ENCODE measurements at regions not wholly inside any gene's neighbourhood (a gene's known extent, or its start where the extent isn't known, plus 50 kb on each side); places are given as distances from the start of the nearest gene placed in this dataset.

DNA sequence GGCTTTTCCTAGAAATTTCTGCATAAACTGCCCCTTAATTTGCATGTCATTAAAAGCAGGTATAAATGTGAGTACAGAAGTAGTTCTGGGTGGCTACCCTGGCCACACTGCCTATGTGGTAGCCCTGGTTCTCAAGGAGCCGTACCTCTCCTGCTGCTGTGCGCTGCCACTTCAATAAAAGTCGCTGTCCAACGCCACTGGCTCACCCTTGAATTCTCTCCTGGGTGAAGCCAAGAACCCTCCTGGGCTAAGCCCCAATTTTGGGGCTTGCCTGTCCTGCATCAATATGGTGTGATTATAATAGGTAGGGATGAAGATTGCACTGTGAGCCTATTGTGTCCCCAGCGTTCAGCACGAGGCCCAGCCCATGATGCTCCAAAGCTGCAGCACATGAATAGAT is 65.6 kb upstream of the C1orf174 start:
- TF ChIP-seq, protein P1, sequence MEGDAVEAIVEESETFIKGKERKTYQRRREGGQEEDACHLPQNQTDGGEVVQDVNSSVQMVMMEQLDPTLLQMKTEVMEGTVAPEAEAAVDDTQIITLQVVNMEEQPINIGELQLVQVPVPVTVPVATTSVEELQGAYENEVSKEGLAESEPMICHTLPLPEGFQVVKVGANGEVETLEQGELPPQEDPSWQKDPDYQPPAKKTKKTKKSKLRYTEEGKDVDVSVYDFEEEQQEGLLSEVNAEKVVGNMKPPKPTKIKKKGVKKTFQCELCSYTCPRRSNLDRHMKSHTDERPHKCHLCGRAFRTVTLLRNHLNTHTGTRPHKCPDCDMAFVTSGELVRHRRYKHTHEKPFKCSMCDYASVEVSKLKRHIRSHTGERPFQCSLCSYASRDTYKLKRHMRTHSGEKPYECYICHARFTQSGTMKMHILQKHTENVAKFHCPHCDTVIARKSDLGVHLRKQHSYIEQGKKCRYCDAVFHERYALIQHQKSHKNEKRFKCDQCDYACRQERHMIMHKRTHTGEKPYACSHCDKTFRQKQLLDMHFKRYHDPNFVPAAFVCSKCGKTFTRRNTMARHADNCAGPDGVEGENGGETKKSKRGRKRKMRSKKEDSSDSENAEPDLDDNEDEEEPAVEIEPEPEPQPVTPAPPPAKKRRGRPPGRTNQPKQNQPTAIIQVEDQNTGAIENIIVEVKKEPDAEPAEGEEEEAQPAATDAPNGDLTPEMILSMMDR (IDR thresholded peaks at IDR 0.05; ENCODE audit: insufficient read depth, low read length, severe bottlenecking): no peak
- H3K27me3 ChIP-seq (ENCODE audit: control insufficient read depth, insufficient read depth, low read length): no peaks in the 10 kb centered on the region
- no peaks in the 10 kb centered on the region for H3K36me3 ChIP-seq (ENCODE audit: control insufficient read depth, insufficient read depth, low read length)
- FAIRE-seq (no peak), DNase-seq (ENCODE audit: low read depth) (no peak)
- H3K4me3 ChIP-seq (ENCODE audit: low read depth, low read length): no peak overlapping the region

DNA sequence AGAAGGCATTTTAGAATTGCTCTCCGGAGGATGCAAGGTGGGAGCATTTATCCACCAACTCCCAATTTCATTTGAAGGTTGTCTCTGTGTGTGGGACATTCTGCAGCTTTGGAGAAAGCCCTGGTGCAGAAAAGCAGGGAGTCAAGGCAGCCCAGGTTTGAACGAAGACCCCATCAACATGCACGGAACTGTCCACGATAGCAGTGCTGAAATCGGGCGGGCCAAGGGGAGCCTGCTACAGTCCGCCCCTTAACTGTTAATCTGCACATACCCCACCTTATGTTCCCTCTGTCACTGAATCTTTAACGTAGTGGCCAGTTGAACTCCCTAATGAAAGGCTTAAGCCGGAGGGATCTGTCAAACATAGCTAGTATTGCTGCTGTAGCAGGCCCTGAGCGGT is 68.8 kb upstream of the C1orf174 start:
- TF ChIP-seq, protein P1 (IDR thresholded peaks at IDR 0.05; ENCODE audit: insufficient read depth, low read length, severe bottlenecking): no peak
- Histone ChIP-seq H3K27me3 (ENCODE audit: control insufficient read depth, insufficient read depth, low read length) (no peaks in the 10 kb centered on the region), H3K36me3 (ENCODE audit: control insufficient read depth, insufficient read depth, low read length) (no peaks in the 10 kb centered on the region), H3K4me3 (ENCODE audit: low read depth, low read length) (no peak overlapping the region)
- DNase-seq (ENCODE audit: low read depth) (no peak), FAIRE-seq (no peak)

DNA sequence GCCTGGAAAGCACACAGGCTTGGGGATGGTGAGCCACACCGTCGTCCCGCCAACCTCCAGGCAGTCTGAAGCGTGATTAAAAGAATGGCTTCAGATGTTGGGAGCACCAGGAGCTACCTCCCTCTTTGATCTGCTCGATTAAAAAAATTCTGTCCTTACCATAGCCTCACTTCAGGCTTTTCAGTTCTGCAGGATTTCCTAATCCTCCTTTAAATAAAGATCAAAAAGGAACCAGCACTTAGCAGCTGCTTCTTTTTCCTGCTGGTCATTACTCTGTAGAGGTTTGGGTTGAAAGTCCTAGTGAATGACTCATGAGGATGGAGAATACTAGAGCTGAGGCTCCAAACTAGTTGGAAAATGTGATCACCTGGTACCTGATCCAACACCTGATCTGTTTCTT is 71.9 kb upstream of the C1orf174 start:
- TF ChIP-seq, protein P1 (IDR thresholded peaks at IDR 0.05; ENCODE audit: insufficient read depth, low read length, severe bottlenecking): no peak
- no peak for DNase-seq (ENCODE audit: low read depth)
- no peak for FAIRE-seq
- Histone ChIP-seq H3K27me3 (ENCODE audit: control insufficient read depth, insufficient read depth, low read length) (no peaks in the 10 kb centered on the region), H3K36me3 (ENCODE audit: control insufficient read depth, insufficient read depth, low read length) (no peaks in the 10 kb centered on the region), H3K4me3 (ENCODE audit: low read depth, low read length) (no peak overlapping the region)

DNA sequence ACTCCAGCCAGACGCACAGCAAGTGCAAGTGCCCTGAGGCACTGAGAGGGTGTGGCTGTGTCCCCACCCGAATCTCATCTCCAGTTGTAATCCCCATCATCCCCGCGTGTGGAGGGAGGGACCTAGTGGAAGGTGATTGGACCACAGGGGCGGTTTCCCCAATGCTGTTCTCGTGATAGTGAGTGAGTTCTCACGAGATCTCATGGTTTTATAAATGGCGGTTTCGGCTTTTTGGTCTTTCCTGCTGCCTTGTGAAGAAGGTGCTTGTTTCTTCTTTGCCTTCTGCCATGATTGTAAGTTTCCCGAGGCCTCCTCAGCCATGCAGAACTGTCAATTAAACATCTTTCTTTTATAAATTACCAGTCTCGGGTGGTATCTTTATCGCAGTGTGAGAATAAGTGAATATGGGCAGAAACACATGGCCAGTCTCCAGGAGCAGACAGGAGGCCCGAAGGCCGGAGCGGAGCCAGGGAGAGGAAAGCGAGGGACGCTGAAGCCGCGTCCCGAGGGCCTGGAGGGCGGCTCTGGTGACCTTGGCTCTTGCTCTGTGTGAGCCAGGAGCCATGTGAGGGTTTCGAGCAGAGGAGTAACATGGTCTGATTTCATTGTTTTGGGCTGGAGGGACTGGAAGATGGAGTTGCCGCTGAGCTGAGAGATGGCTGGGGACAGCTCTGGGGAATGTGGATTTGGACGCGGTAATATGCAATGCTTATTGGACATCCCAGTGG is 76.0 kb upstream of the C1orf174 start:
- Histone ChIP-seq H3K36me3 (ENCODE audit: control insufficient read depth, insufficient read depth, low read length) (no peaks in the 10 kb centered on the region), H3K27me3 (ENCODE audit: control insufficient read depth, insufficient read depth, low read length) (no peaks in the 10 kb centered on the region), H3K4me3 (ENCODE audit: low read depth, low read length) (no peak overlapping the region)
- TF ChIP-seq, protein P1 (IDR thresholded peaks at IDR 0.05; ENCODE audit: insufficient read depth, low read length, severe bottlenecking): no peak
- DNase-seq (ENCODE audit: low read depth) (no peak), FAIRE-seq (peak; percentile 52)

DNA sequence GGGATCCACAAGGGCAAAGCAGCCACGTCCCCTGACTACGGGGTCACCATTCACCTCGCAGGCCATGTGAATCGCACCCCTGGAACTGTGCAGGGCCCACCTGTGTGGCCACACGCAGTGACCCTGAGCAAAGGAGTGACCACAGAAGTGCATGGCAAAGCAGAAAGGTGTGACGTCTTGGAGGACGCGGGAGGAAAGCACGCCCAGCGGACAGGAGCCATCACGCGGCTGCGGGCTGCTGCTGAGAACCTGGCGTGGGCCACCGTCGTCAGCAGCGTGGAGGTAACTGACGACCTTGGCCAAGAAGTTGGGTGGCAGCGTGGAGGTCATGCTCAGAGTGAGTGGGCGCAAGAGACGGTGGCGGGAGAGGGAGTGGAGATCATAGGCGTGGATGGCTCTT is 76.7 kb upstream of the C1orf174 start:
- TF ChIP-seq, protein P1 (IDR thresholded peaks at IDR 0.05; ENCODE audit: insufficient read depth, low read length, severe bottlenecking): no peak
- no peak for FAIRE-seq

More for the DNA sequence above, 76.7 kb upstream of the C1orf174 start:
- no peak for DNase-seq (ENCODE audit: low read depth)
- H3K4me3 ChIP-seq (ENCODE audit: low read depth, low read length): no peak overlapping the region
- H3K27me3 ChIP-seq (ENCODE audit: control insufficient read depth, insufficient read depth, low read length): no peaks in the 10 kb centered on the region
- no peaks in the 10 kb centered on the region for H3K36me3 ChIP-seq (ENCODE audit: control insufficient read depth, insufficient read depth, low read length)
